ENCODE measurements at regions not wholly inside any gene's neighbourhood (a gene's known extent, or its start where the extent isn't known, plus 50 kb on each side); places are given as distances from the start of the nearest gene placed in this dataset.
"Not testable (repeated sequence)": the region's sequence is repeated elsewhere in the genome, so short reads cannot be mapped to it uniquely, and the experiment has no call there.

GRCh38 chr1:166629946-166630345, 209.3 kb upstream of the POGK start:
- Mint-ChIP-seq H3K36me3 (no peaks in the 10 kb centered on the region), H3K4me1 (no peaks in the 10 kb centered on the region), H3K27me3 (ENCODE audit: low read depth) (peaks cover 16% of the 10 kb centered on the region), H3K4me3 (no peak overlapping the region), H3K27ac (no peak overlapping the region), H3K9me3 (no peaks in the 10 kb centered on the region)
- TF ChIP-seq, protein P1, sequence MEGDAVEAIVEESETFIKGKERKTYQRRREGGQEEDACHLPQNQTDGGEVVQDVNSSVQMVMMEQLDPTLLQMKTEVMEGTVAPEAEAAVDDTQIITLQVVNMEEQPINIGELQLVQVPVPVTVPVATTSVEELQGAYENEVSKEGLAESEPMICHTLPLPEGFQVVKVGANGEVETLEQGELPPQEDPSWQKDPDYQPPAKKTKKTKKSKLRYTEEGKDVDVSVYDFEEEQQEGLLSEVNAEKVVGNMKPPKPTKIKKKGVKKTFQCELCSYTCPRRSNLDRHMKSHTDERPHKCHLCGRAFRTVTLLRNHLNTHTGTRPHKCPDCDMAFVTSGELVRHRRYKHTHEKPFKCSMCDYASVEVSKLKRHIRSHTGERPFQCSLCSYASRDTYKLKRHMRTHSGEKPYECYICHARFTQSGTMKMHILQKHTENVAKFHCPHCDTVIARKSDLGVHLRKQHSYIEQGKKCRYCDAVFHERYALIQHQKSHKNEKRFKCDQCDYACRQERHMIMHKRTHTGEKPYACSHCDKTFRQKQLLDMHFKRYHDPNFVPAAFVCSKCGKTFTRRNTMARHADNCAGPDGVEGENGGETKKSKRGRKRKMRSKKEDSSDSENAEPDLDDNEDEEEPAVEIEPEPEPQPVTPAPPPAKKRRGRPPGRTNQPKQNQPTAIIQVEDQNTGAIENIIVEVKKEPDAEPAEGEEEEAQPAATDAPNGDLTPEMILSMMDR (IDR thresholded peaks at IDR 0.05; ENCODE audit: unreplicated experiment), result no peak
- no peak for DNase-seq (ENCODE audit: low spot score in 2 of 2, unreplicated experiment in 2 of 2)

DNA sequence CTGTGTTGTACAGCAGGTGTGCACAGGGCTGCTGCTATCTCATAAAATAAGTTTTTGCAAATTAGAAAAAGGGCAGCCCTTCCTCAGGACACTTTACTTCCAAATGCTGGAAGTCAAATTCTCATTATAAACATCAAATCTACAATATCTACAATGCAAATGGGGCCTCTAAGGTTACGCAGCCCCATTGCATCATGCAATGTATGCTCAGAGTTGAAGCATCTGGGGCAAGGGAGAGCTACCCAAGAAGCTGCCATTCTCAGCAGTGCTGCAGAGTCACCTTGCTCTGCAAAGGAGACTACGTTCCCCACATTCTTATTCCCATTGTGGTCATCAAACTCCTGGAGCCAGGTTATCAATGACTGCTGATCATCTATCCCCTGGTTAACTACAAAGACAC, 208.9 kb upstream of the POGK start:
- TF ChIP-seq, protein P1 (IDR thresholded peaks at IDR 0.05; ENCODE audit: unreplicated experiment), result no peak
- no peak for DNase-seq (ENCODE audit: low spot score in 2 of 2, unreplicated experiment in 2 of 2)
- Mint-ChIP-seq H3K4me3 (no peak overlapping the region), H3K4me1 (no peaks in the 10 kb centered on the region), H3K9me3 (no peaks in the 10 kb centered on the region), H3K27me3 (ENCODE audit: low read depth) (peaks cover 20% of the 10 kb centered on the region), H3K36me3 (no peaks in the 10 kb centered on the region), H3K27ac (no peak overlapping the region)

DNA sequence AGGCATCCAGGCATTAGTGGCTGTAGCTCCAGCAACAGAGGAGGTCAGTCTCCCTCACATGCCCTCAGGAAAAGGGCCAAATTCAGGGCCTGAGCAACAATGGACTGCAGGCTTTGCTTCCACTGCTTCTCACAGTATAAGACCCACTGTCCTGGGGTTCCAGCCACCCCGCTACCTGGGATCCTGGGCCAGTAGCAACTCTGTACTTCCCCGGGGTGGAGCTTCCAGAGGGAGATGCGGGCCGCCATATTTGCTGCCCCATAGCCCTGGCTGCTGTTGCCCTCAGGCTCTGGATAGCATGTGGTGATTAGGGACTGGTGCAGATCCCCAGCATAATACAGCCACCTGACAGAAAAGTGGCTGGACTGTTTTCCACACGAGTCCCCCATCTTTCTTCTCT, 201.1 kb upstream of the POGK start:
- Mint-ChIP-seq H3K9me3 (peaks cover 11% of the 10 kb centered on the region), H3K27ac (no peak overlapping the region), H3K27me3 (ENCODE audit: low read depth) (peaks cover 10% of the 10 kb centered on the region)

DNA sequence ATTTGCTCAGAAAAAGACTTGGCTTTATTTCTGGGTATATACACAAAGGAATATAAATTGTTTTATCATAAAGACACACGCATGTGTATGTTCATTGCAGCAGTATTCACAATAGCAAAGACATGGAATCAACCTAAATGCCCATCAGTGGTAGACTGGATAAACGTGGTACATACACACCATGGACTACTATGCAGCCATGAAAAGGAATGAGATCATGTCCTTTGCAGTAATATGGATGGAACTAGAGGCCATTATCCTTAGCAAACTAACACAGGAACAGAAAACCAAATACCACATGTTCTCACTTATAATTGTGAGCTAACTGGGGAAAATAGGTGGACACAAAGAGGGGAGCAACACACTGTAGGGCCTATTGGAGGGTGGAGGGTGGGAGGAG, 182.0 kb upstream of the POGK start:
- H3K27ac Mint-ChIP-seq; DNase-seq (ENCODE audit: low spot score in 2 of 2, unreplicated experiment in 2 of 2); H3K4me1 Mint-ChIP-seq; H3K36me3 Mint-ChIP-seq; H3K27me3 Mint-ChIP-seq (ENCODE audit: low read depth); H3K4me3 Mint-ChIP-seq: not testable (repeated sequence)
- H3K9me3 Mint-ChIP-seq, result peaks cover 29% of the 10 kb centered on the region

More for the DNA sequence above, 201.1 kb upstream of the POGK start:
- no peaks in the 10 kb centered on the region for H3K4me1 Mint-ChIP-seq
- no peak for DNase-seq (ENCODE audit: low spot score in 2 of 2, unreplicated experiment in 2 of 2)
- no peak overlapping the region for H3K4me3 Mint-ChIP-seq
- TF ChIP-seq, protein P1 (IDR thresholded peaks at IDR 0.05; ENCODE audit: unreplicated experiment), result no peak
- no peaks in the 10 kb centered on the region for H3K36me3 Mint-ChIP-seq

GRCh38 chr1:166666790-166667189, 172.5 kb upstream of the POGK start:
- not testable (repeated sequence) for H3K27ac Mint-ChIP-seq; H3K4me1 Mint-ChIP-seq; H3K4me3 Mint-ChIP-seq; H3K27me3 Mint-ChIP-seq (ENCODE audit: low read depth); DNase-seq (ENCODE audit: low spot score in 2 of 2, unreplicated experiment in 2 of 2); H3K9me3 Mint-ChIP-seq; H3K36me3 Mint-ChIP-seq

GRCh38 chr1:166667600-166667999, 171.7 kb upstream of the POGK start:
- H3K4me1 Mint-ChIP-seq; H3K4me3 Mint-ChIP-seq; H3K27ac Mint-ChIP-seq; H3K36me3 Mint-ChIP-seq; H3K27me3 Mint-ChIP-seq (ENCODE audit: low read depth); DNase-seq (ENCODE audit: low spot score in 2 of 2, unreplicated experiment in 2 of 2); H3K9me3 Mint-ChIP-seq: not testable (repeated sequence)

DNA sequence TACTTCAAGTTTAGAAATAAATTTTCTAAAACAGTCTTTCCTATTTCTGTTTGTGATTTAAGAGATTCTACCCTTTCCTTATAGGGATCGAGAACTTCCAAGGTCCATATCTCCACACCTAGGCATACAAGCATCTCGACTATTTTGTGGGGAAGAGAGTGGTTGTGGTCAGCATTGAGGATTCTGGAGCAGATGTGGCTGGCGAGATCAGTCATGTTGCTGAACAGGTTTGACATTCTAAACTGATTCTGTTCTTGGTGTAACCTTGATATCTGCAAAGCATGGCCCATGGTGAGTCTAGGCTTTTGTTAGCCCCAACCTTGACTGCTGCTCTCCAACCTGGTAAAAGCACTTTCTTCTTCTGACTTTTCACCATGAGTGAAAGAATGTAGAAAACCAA, 167.6 kb upstream of the POGK start:
- no peaks in the 10 kb centered on the region for H3K36me3 Mint-ChIP-seq
- H3K4me1 Mint-ChIP-seq, result no peaks in the 10 kb centered on the region
- no peak overlapping the region for H3K4me3 Mint-ChIP-seq
- H3K27me3 Mint-ChIP-seq (ENCODE audit: low read depth), result peaks cover 2% of the 10 kb centered on the region
- TF ChIP-seq, protein P1 (IDR thresholded peaks at IDR 0.05; ENCODE audit: unreplicated experiment), result no peak
- no peak overlapping the region for H3K27ac Mint-ChIP-seq
- no peaks in the 10 kb centered on the region for H3K9me3 Mint-ChIP-seq
- DNase-seq (ENCODE audit: low spot score in 2 of 2, unreplicated experiment in 2 of 2), result no peak
